Common myeloid progenitor, CD34-positive (primary cell): ENCODE measurements at regions not wholly inside any gene's neighbourhood (a gene's known extent, or its start where the extent isn't known, plus 50 kb on each side); places are given as distances from the start of the nearest gene placed in this dataset.

ENCODE experiments used
- CTCF ChIA-PET: fragments of 350-600 bp; sonication (Branson Sonifier 250); formaldehyde crosslinking; loops from one replicate; lab custom pipeline; 2021; ENCODE audit warnings: antibody characterized with exemption; lab: Charles Lee
- POLR2A ChIA-PET: fragments of 350-600 bp; sonication (Branson Sonifier 250); formaldehyde crosslinking; loops from one replicate; lab custom pipeline; 2021; ENCODE audit warnings: antibody characterized with exemption; lab: Charles Lee
- DNase-seq, 3 donors: peaks; one replicate each; pipeline versions ENCODE4 v3.0.0 to v3.0.0-alpha.2; 2013
- H3K27ac ChIP-seq, 2 experiments: 1 replicate in 1 of 2; 2 replicates in 1 of 2; pipeline ENCODE4 v1.7.0; 2013; ENCODE audit warnings: inconsistent platforms in 2 of 2, low read length in 2 of 2, mild to moderate bottlenecking in 2 of 2, low read depth in 1 of 2, moderate library complexity in 1 of 2; ENCODE audit not compliant: severe bottlenecking in 2 of 2, insufficient read depth in 1 of 2, poor library complexity in 1 of 2
- H3K27me3 ChIP-seq, 5 experiments: replicated peaks in 2 of 5; 1 replicate in 3 of 5; 2 replicates in 2 of 5; pipeline versions ENCODE4 v1.6.1 to v1.7.0; 2013; ENCODE audit warnings: low read length in 4 of 5, mild to moderate bottlenecking in 2 of 5, moderate library complexity in 2 of 5, inconsistent platforms in 1 of 5; ENCODE audit not compliant: insufficient read depth in 5 of 5, control insufficient read depth in 4 of 5
- H3K36me3 ChIP-seq, 4 experiments: 1 replicate in 2 of 4; 2 replicates in 2 of 4; pipeline versions ENCODE4 v1.6.1 to v1.7.0; 2013; ENCODE audit warnings: low read length in 3 of 4, control low read depth in 1 of 4, mild to moderate bottlenecking in 1 of 4; ENCODE audit not compliant: control insufficient read depth in 4 of 4, insufficient read depth in 4 of 4
- H3K4me1 ChIP-seq, 4 experiments: 1 replicate in 3 of 4; 2 replicates in 1 of 4; pipeline versions ENCODE4 v1.6.1 to v1.7.1; 2013; ENCODE audit warnings: low read length in 3 of 4, mild to moderate bottlenecking in 3 of 4, control low read depth in 1 of 4, inconsistent platforms in 1 of 4, moderate library complexity in 1 of 4; ENCODE audit not compliant: control insufficient read depth in 4 of 4, insufficient read depth in 4 of 4; ENCODE audit errors: control extremely low read depth in 1 of 4
- H3K4me3 ChIP-seq, 7 experiments: 1 replicate in 4 of 7; 2 replicates in 3 of 7; pipeline versions ENCODE4 v1.5.1 to v1.7.0; 2013; ENCODE audit warnings: mild to moderate bottlenecking in 7 of 7, low read length in 6 of 7, moderate library complexity in 6 of 7, inconsistent platforms in 2 of 7, low read depth in 2 of 7, control low read depth in 1 of 7; ENCODE audit not compliant: insufficient read depth in 4 of 7, control insufficient read depth in 1 of 7; ENCODE audit errors: extremely low read depth in 1 of 7
- H3K9me3 ChIP-seq, 5 experiments: 1 replicate in 4 of 5; 2 replicates in 1 of 5; pipeline versions ENCODE4 v1.6.1 to v1.7.1; 2013; ENCODE audit warnings: low read length in 4 of 5, mild to moderate bottlenecking in 2 of 5, inconsistent platforms in 1 of 5, low read depth in 1 of 5, moderate library complexity in 1 of 5; ENCODE audit not compliant: control insufficient read depth in 4 of 5, insufficient read depth in 2 of 5; ENCODE audit errors: control extremely low read depth in 1 of 5
- WGBS: methylation state at CpG from one replicate; pipeline ENCODE4 v1.1.5; 2013; ENCODE audit not compliant: insufficient coverage; 5-methylcytosine and 5-hydroxymethylcytosine counted together

DNA sequence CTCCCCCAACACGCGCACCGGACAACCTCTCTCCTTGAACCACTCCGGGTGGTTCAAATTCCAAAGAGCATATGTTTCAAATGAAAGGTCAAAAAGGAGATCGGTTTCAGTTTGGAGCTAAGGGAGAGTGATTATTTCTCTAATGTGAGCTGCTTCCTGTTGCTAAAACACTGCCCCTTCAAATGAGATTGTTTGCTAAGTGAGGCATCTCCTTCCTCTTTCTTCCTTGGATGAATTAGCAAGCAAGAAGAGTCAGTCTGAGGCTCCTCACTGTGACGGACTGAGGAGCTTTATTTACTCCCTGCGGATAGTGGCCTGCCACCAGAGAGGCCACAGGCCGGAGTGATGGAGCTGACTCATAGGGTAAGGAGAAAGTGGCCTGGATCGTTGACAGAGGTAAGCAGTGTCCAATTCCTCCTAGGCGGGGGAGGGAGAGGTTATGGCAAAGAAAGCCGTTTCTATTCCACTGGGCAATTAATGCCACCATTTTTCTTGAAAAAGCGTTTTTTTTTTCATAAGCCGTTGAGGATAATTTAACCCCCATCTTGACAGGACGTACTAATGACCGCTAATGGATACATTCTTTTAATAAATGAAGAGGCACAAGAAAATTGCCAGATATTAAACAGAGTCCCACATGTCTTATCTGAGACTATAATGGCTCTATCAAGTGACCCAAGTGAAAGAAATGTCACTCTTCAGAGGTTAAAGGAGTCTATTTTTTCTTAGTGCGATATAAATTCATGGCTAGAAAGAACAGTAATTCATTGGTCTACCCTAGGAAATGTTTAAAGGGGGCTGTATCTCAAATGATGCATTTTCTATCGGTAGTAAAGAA, 167.0 kb upstream of the ANKRD28 start:
- Histone ChIP-seq H3K4me1 (peaks cover 0 to 13% (median 4%) of the 10 kb centered on the region in 4 experiments), H3K27ac (no peak overlapping the region), H3K9me3 (no peaks in the 10 kb centered on the region), H3K36me3 (no peaks in the 10 kb centered on the region), H3K4me3 (peak overlapping the region in 1 of 7 experiments; percentile 43), H3K27me3 (no peaks in the 10 kb centered on the region)
- ChIA-PET POLR2A (no interaction called here), CTCF (interaction anchor here (1.2 kb wide), 1 partner anchor 14 kb away, joined by 3 read pairs; no protein-coding TSS in a partner anchor)
- peak in 2 of 3 donors; percentile 59 to 61 for DNase-seq
- 71% methylated on average over 15 of the region's 17 CpGs for WGBS

- WGBS, result 61% methylated on average over 3 of the region's 3 CpGs
- POLR2A ChIA-PET, result no interaction called here
- CTCF ChIA-PET, result no interaction called here
Measured at GRCh38 chr3:15967577-15967976, 169.8 kb upstream of the ANKRD28 start.

DNA sequence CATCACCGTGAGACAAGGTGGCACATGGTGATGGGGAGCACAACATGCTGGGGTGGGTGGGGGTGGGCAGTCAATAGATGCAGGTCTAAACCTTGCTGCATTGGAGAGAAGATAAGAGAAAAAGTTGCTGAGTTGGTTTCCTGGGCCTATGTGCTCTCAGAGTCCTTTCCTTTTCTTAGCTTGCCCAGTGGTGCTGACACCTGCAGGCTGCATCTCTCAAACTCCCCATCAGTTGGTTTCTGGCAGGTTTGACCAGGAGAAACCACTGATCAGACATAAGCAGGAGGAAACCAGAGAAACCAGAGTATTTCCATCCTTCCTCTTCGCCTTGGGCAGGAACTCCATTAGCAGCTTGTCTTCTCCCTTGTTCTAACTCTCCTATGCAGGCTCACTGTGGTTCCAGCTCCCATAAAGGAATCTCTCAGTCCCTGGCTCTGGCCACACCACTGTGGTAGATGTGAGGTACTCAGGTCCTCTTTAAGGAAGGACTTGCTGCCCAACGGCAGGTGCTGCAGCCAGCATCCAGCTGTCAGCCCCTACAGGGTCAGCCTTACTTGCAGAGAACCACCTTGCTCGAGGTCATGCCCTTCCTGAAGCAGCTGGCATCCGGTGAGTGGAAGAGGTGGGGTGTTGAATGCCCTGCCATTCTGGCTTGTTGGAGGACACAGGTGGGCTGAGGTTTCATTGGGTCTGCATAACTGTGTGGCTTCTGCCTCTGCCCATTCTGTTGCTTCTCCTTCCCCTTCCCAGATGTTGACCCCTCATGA, 172.3 kb upstream of the ANKRD28 start:
- CTCF ChIA-PET, result no interaction called here
- 92% methylated on average over 4 of the region's 5 CpGs for WGBS
- no peaks in the 10 kb centered on the region for H3K27me3 ChIP-seq

More at GRCh38 chr3:15967577-15967976, 169.8 kb upstream of the ANKRD28 start:
- Histone ChIP-seq H3K4me1 (peaks cover 0 to 13% (median 4%) of the 10 kb centered on the region in 4 experiments), H3K36me3 (no peaks in the 10 kb centered on the region), H3K4me3 (no peak overlapping the region), H3K9me3 (no peaks in the 10 kb centered on the region), H3K27me3 (no peaks in the 10 kb centered on the region), H3K27ac (no peak overlapping the region)
- no peak for DNase-seq

GRCh38 chr3:15973414-15973813, 175.6 kb upstream of the ANKRD28 start:
- WGBS, result 93% methylated on average over 8 of the region's 8 CpGs
- ChIA-PET POLR2A (no interaction called here), CTCF (no interaction called here)
- Histone ChIP-seq H3K27me3 (no peaks in the 10 kb centered on the region), H3K4me3 (no peak overlapping the region), H3K27ac (no peak overlapping the region), H3K36me3 (no peaks in the 10 kb centered on the region), H3K4me1 (peaks cover 0 to 5% (median 0%) of the 10 kb centered on the region in 4 experiments), H3K9me3 (no peaks in the 10 kb centered on the region)
- no peak for DNase-seq

More for the DNA sequence above, 172.3 kb upstream of the ANKRD28 start:
- Histone ChIP-seq H3K4me1 (peaks cover 0 to 6% (median 0%) of the 10 kb centered on the region in 4 experiments), H3K4me3 (no peak overlapping the region), H3K27ac (no peak overlapping the region), H3K9me3 (no peaks in the 10 kb centered on the region), H3K36me3 (no peaks in the 10 kb centered on the region)
- no peak for DNase-seq
- POLR2A ChIA-PET, result no interaction called here

- Histone ChIP-seq H3K4me3 (no peak overlapping the region), H3K9me3 (peaks cover 0 to 2% (median 0%) of the 10 kb centered on the region in 5 experiments), H3K27ac (no peak overlapping the region), H3K27me3 (no peaks in the 10 kb centered on the region), H3K36me3 (no peaks in the 10 kb centered on the region), H3K4me1 (peaks cover 0 to 5% (median 0%) of the 10 kb centered on the region in 4 experiments)
- CTCF ChIA-PET, result no interaction called here
- no CpG with 5 or more reads among the region's 1 CpG for WGBS
- POLR2A ChIA-PET, result no interaction called here
- DNase-seq, result no peak
Measured at GRCh38 chr3:15973940-15974339, 176.2 kb upstream of the ANKRD28 start.

- CTCF ChIA-PET, result no interaction called here
- Histone ChIP-seq H3K36me3 (no peaks in the 10 kb centered on the region), H3K27ac (no peak overlapping the region), H3K4me3 (no peak overlapping the region), H3K27me3 (no peaks in the 10 kb centered on the region), H3K4me1 (peaks cover 0 to under 1% (median 0%) of the 10 kb centered on the region in 4 experiments), H3K9me3 (peaks cover 0 to 2% (median 0%) of the 10 kb centered on the region in 5 experiments)
- WGBS, result 58% methylated on average over 3 of the region's 6 CpGs
- POLR2A ChIA-PET, result no interaction called here
- DNase-seq, result peak in 2 of 3 donors; percentile 23 to 30
Measured at GRCh38 chr3:15974647-15975046, 176.9 kb upstream of the ANKRD28 start.

DNA sequence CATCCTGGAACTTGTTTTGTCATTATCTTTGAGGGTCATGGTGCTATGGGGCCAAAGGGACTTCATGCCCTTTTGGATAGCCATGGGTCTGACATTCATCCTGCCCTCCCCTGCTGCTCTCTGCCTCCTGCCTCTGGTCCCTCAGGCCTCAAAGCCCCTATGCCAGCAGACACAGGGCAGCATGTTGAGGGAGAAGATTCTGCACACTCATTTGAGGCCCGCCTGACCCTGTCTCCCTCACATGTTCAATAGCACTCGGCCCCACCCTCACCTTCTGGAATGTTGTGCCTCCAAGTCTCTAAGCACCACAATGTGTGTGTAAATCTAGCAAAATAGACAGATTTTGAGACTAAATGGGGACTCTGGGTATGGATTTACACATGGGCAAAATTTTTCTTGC, 178.7 kb upstream of the ANKRD28 start:
- CTCF ChIA-PET, result no interaction called here
- 0% methylated on average over 1 of the region's 2 CpGs for WGBS

More for the DNA sequence above, 178.7 kb upstream of the ANKRD28 start:
- no peaks in the 10 kb centered on the region for H3K36me3 ChIP-seq
- H3K9me3 ChIP-seq, result peaks cover 0 to 2% (median 0%) of the 10 kb centered on the region in 5 experiments
- H3K27me3 ChIP-seq, result no peaks in the 10 kb centered on the region
- DNase-seq, result no peak
- H3K4me1 ChIP-seq, result no peaks in the 10 kb centered on the region
- no peak overlapping the region for H3K27ac ChIP-seq
- POLR2A ChIA-PET, result no interaction called here
- H3K4me3 ChIP-seq, result no peak overlapping the region
